IMR-90 (cell line): ENCODE measurements at regions not wholly inside any gene's neighbourhood (a gene's known extent, or its start where the extent isn't known, plus 50 kb on each side); places are given as distances from the start of the nearest gene placed in this dataset.

ENCODE experiments used
- ATAC-seq: fragments of 200-7000 bp; cut with Tn5 transposase; 2 replicates; pipeline ENCODE4 v1.9.1; 2020; ENCODE audit warnings: low read depth, mild to moderate bottlenecking, moderate library complexity
- BruUV-seq: library from RNA; stranded (reverse); fragments of 400-500 nt; replicated peaks from 2 replicates; lab custom pipeline; 2021; lab: Mats Ljungman, UMichigan
- CTCF ChIA-PET: fragments of 300-600 bp; formaldehyde crosslinking; extraction: SDS; loops from one replicate; lab custom pipeline; 2021; ENCODE audit warnings: antibody characterized with exemption; lab: Yijun Ruan, JAX
- POLR2A ChIA-PET: fragments of 300-600 bp; sonication (Branson Sonifier 250); formaldehyde crosslinking; loops from one replicate; lab custom pipeline; 2022; ENCODE audit warnings: antibody characterized with exemption; ENCODE audit not compliant: unreplicated experiment; lab: Charles Lee
- DNase-seq: peaks from one replicate; pipeline ENCODE4 v3.0.0; 2013
- H2AFZ ChIP-seq: replicated peaks from 2 replicates; pipeline ENCODE3; 2013; ENCODE audit warnings: low read length, mild to moderate bottlenecking; ENCODE audit not compliant: poor library complexity
- H2AK5ac ChIP-seq: 2 replicates; pipeline ENCODE4 v1.6.1; 2013; ENCODE audit warnings: low read depth, low read length, inconsistent platforms
- H2AK9ac ChIP-seq: replicated peaks from 2 replicates; pipeline ENCODE3; 2013; ENCODE audit warnings: mild to moderate bottlenecking, low read depth, low read length, moderate library complexity; ENCODE audit not compliant: poor library complexity
- H2BK120ac ChIP-seq: 2 replicates; pipeline ENCODE4 v1.6.1; 2013; ENCODE audit warnings: low read depth, low read length, inconsistent platforms
- H2BK15ac ChIP-seq: 3 replicates; pipeline ENCODE4 v1.6.1; 2013; ENCODE audit warnings: low read depth, low read length, inconsistent platforms
- H2BK20ac ChIP-seq: 2 replicates; pipeline ENCODE4 v1.6.1; 2013; ENCODE audit warnings: low read depth, mild to moderate bottlenecking, inconsistent platforms, low read length, moderate library complexity
- H2BK5ac ChIP-seq: 2 replicates; pipeline ENCODE4 v1.6.1; 2013; ENCODE audit warnings: mild to moderate bottlenecking, low read depth, low read length, inconsistent platforms; ENCODE audit not compliant: poor library complexity, severe bottlenecking
- H3K14ac ChIP-seq: replicated peaks from 2 replicates; pipeline ENCODE4 v1.6.1; 2013; ENCODE audit warnings: low read depth, low read length, inconsistent platforms
- H3K18ac ChIP-seq: 2 replicates; pipeline ENCODE4 v1.6.1; 2013; ENCODE audit warnings: low read depth, low read length, control low read depth
- H3K23ac ChIP-seq: 2 replicates; pipeline ENCODE4 v1.6.1; 2013; ENCODE audit warnings: low read depth, low read length, inconsistent platforms
- H3K27ac ChIP-seq: 2 replicates; pipeline ENCODE4 v1.5.1; 2013; ENCODE audit warnings: mild to moderate bottlenecking, control low read depth, low read length; ENCODE audit not compliant: insufficient read depth
- H3K27me3 ChIP-seq: 2 replicates; pipeline ENCODE4 v1.6.1; 2013; ENCODE audit warnings: low read length; ENCODE audit not compliant: control insufficient read depth, insufficient read depth
- H3K36me3 ChIP-seq: 2 replicates; pipeline ENCODE4 v1.6.1; 2013; ENCODE audit warnings: low read length, mixed read lengths; ENCODE audit not compliant: control insufficient read depth, insufficient read depth
- H3K4ac ChIP-seq: 2 replicates; pipeline ENCODE4 v1.6.1; 2013; ENCODE audit warnings: low read depth, low read length, inconsistent platforms
- H3K4me1 ChIP-seq: 2 replicates; pipeline ENCODE4 v1.6.1; 2013; ENCODE audit warnings: low read length, mixed read lengths; ENCODE audit not compliant: control insufficient read depth, insufficient read depth
- H3K4me2 ChIP-seq: 2 replicates; pipeline ENCODE4 v1.6.1; 2013; ENCODE audit warnings: low read depth, mild to moderate bottlenecking, control low read depth, low read length, moderate library complexity
- H3K4me3 ChIP-seq: 2 replicates; pipeline ENCODE4 v1.5.1; 2013; ENCODE audit warnings: low read depth, mild to moderate bottlenecking, control low read depth, low read length, moderate library complexity; ENCODE audit not compliant: insufficient read depth
- H3K56ac ChIP-seq: 2 replicates; pipeline ENCODE4 v1.6.1; 2013; ENCODE audit warnings: low read length, inconsistent platforms; ENCODE audit not compliant: insufficient read depth; ENCODE audit errors: extremely low read depth
- H3K79me1 ChIP-seq, 2 experiments: 2 replicates each; pipeline ENCODE4 v1.6.1; 2013; ENCODE audit warnings: low read length in 2 of 2, inconsistent platforms in 1 of 2, low read depth in 1 of 2
- H3K9ac ChIP-seq: 2 replicates; pipeline ENCODE4 v1.6.1; 2013; ENCODE audit warnings: low read depth, low read length, control low read depth
- H3K9me1 ChIP-seq: 2 replicates; pipeline ENCODE4 v1.6.1; 2013; ENCODE audit warnings: low read length, inconsistent platforms; ENCODE audit not compliant: insufficient read depth
- H3K9me3 ChIP-seq: 2 replicates; pipeline ENCODE4 v1.6.1; 2013; ENCODE audit warnings: low read length; ENCODE audit not compliant: control insufficient read depth, insufficient read depth
- H4K20me1 ChIP-seq: 2 replicates; pipeline ENCODE4 v1.6.1; 2013; ENCODE audit warnings: low read length, inconsistent platforms; ENCODE audit not compliant: insufficient read depth
- H4K5ac ChIP-seq: 2 replicates; pipeline ENCODE4 v1.6.1; 2013; ENCODE audit warnings: mild to moderate bottlenecking, low read depth, low read length, control low read depth
- H4K8ac ChIP-seq, 2 experiments: 2 replicates each; pipeline ENCODE4 v1.6.1; 2013; ENCODE audit warnings: low read depth in 2 of 2, low read length in 2 of 2, control low read depth in 1 of 2, inconsistent platforms in 1 of 2
- H4K91ac ChIP-seq: 2 replicates; pipeline ENCODE4 v1.6.1; 2013; ENCODE audit warnings: low read depth, low read length, inconsistent platforms; ENCODE audit not compliant: insufficient read depth
- CHD1 ChIP-seq: IDR thresholded peaks from 2 replicates; pipeline ENCODE4 v1.6.1; 2012; ENCODE audit warnings: low read depth, low read length, improper control_type of control experiment
- ELK1 ChIP-seq: fragments of 150-350 bp; IDR thresholded peaks from 2 replicates; pipeline ENCODE4 v1.6.1; 2016; ENCODE audit warnings: low read depth, mild to moderate bottlenecking, low read length, moderate library complexity, borderline replicate concordance
- MAFK ChIP-seq: IDR thresholded peaks from 2 replicates; pipeline ENCODE4 v1.6.1; 2012; ENCODE audit warnings: low read depth, low read length, improper control_type of control experiment
- MAZ ChIP-seq: IDR thresholded peaks from 2 replicates; pipeline ENCODE4 v1.6.1; 2012; ENCODE audit warnings: low read depth, mild to moderate bottlenecking, low read length, improper control_type of control experiment, moderate library complexity, borderline replicate concordance
- MXI1 ChIP-seq: IDR thresholded peaks from 2 replicates; pipeline ENCODE4 v1.6.1; 2012; ENCODE audit warnings: low read depth, mild to moderate bottlenecking, low read length, moderate library complexity, borderline replicate concordance
- POLR2A ChIP-seq: IDR thresholded peaks from 2 replicates; pipeline ENCODE4 v1.6.1; 2012; ENCODE audit warnings: mild to moderate bottlenecking, low read depth, low read length
- RAD21 ChIP-seq: IDR thresholded peaks from 2 replicates; pipeline ENCODE4 v1.6.1; 2012; ENCODE audit warnings: low read length, improper control_type of control experiment
- RCOR1 ChIP-seq: IDR thresholded peaks from 2 replicates; pipeline ENCODE4 v1.6.1; 2012; ENCODE audit warnings: mild to moderate bottlenecking, low read length, improper control_type of control experiment; ENCODE audit not compliant: insufficient replicate concordance
- RFX5 ChIP-seq: IDR thresholded peaks from 2 replicates; pipeline ENCODE4 v1.8.0; 2012; ENCODE audit warnings: low read depth, mild to moderate bottlenecking, low read length, moderate library complexity
- SMC3 ChIP-seq: fragments of 150-350 bp; IDR thresholded peaks from 2 replicates; pipeline ENCODE4 v1.6.1; 2016; ENCODE audit warnings: low read depth, mild to moderate bottlenecking, antibody characterized with exemption, low read length, moderate library complexity
- WGBS, 2 experiments: methylation state at CpG; one replicate each; pipeline versions ENCODE4 v1.1.5 to v1.1.7; 2013; ENCODE audit warnings: missing lambda C conversion rate in 2 of 2; ENCODE audit not compliant: insufficient read length in 1 of 2; ENCODE audit errors: extremely low coverage in 2 of 2; 5-methylcytosine and 5-hydroxymethylcytosine counted together
- dilution Hi-C: fragments of 300-500 bp; cut with HindIII; formaldehyde crosslinking; loops from one replicate; pipeline ENCODE4 v1.14.3; 2018; ENCODE audit warnings: low sequenced_read_pairs; ENCODE audit not compliant: unreplicated experiment
- in situ Hi-C: fragments of 300-500 bp; cut with MboI; formaldehyde crosslinking; loops from 3 replicates; pipeline ENCODE4 v1.14.3; 2019; ENCODE audit warnings: low sequenced_read_pairs, inconsistent platforms, mixed read lengths
- intact Hi-C: fragments of 100-400 bp; cut with micrococcal nuclease; formaldehyde crosslinking; loops from 2 replicates; pipeline ENCODE4 v1.10.0; 2022
- TF ChIP-seq, protein P1 (sequence below): fragments of 150-350 bp; IDR thresholded peaks from 2 replicates; pipeline ENCODE4 v1.6.1; 2017; ENCODE audit warnings: mild to moderate bottlenecking, antibody characterized with exemption, low read length, low read depth
- TF ChIP-seq, protein P2 (sequence below): conservative IDR thresholded peaks from 2 replicates; pipeline ENCODE4 v1.5.1; 2012; ENCODE audit warnings: mild to moderate bottlenecking, low read depth, low read length, improper control_type of control experiment

DNA sequence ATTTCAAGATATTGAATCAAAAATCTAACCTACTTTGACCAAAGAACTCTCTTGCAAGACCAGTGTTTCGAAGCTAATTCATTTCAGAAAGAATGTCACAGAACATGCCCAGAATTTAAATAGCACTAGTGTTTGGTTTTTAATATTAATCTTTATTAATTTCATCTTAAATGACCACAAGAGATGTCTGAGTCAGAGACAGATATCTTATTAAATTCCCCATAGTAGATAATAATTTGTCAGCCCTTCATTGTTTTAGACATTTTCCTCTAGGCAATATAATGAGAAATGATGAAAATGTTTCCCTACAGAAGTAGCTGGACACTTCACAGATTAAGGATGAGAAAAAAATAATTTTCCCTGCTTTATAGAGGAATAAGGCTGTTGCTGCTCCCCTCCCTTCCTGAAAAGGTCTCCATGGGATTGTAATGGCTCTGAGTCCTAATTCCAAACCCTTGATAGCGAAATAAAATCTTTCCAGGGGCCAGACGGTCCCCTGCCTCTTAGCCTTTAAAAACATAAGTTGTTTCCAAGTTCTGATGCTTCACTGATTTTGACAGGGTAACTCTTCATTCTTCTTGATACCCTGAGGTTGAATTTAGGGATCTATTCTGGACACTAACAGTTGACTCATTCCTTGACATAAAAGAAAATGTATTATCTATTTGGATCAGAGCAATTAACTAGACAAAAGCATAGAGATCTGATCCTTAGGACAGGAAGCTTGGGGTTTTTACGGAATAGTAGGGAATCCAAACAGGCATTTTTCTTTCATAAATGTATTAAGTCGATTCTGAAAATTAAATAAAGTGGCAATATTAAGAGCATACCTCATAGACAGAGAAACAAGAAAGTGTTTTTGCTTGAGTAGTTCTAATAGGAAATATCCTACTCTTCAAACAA lies 820.8 kb downstream of the BRINP3 start:
- no peaks in the 10 kb centered on the region for H3K36me3 ChIP-seq
- BruUV-seq = no TSS peak
- H3K4me2 ChIP-seq = no peak overlapping the region
- no peaks in the 10 kb centered on the region for H3K9me1 ChIP-seq
- no peaks in the 10 kb centered on the region for H3K79me1 ChIP-seq
- no peak overlapping the region for H2BK20ac ChIP-seq
- ChIA-PET CTCF (no interaction called here), POLR2A (no interaction called here)
- no peak overlapping the region for H3K9ac ChIP-seq
- no peak overlapping the region for H3K4me3 ChIP-seq
- no peak overlapping the region for H3K56ac ChIP-seq
- H3K27ac ChIP-seq = no peak overlapping the region
- no peak overlapping the region for H2AFZ ChIP-seq
- no peak overlapping the region for H2AK9ac ChIP-seq
- H3K23ac ChIP-seq = no peak overlapping the region
- WGBS, 2 experiments = no CpG with 5 or more reads among the region's 5 CpGs
- TF ChIP-seq, protein P1, sequence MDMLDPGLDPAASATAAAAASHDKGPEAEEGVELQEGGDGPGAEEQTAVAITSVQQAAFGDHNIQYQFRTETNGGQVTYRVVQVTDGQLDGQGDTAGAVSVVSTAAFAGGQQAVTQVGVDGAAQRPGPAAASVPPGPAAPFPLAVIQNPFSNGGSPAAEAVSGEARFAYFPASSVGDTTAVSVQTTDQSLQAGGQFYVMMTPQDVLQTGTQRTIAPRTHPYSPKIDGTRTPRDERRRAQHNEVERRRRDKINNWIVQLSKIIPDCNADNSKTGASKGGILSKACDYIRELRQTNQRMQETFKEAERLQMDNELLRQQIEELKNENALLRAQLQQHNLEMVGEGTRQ = no peak
- TF ChIP-seq POLR2A (no peak), RAD21 (no peak), ELK1 (no peak), MXI1 (no peak), RCOR1 (no peak), RFX5 (no peak), MAFK (no peak), CHD1 (no peak), SMC3 (no peak), MAZ (no peak)
- TF ChIP-seq, protein P2, sequence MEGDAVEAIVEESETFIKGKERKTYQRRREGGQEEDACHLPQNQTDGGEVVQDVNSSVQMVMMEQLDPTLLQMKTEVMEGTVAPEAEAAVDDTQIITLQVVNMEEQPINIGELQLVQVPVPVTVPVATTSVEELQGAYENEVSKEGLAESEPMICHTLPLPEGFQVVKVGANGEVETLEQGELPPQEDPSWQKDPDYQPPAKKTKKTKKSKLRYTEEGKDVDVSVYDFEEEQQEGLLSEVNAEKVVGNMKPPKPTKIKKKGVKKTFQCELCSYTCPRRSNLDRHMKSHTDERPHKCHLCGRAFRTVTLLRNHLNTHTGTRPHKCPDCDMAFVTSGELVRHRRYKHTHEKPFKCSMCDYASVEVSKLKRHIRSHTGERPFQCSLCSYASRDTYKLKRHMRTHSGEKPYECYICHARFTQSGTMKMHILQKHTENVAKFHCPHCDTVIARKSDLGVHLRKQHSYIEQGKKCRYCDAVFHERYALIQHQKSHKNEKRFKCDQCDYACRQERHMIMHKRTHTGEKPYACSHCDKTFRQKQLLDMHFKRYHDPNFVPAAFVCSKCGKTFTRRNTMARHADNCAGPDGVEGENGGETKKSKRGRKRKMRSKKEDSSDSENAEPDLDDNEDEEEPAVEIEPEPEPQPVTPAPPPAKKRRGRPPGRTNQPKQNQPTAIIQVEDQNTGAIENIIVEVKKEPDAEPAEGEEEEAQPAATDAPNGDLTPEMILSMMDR = no peak
- no peak overlapping the region for H2AK5ac ChIP-seq
- H3K14ac ChIP-seq = no peak overlapping the region
- H3K4ac ChIP-seq = no peak overlapping the region
- intact Hi-C loops = no loop called here
- H2BK15ac ChIP-seq = no peak overlapping the region
- no peak for ATAC-seq
- H3K27me3 ChIP-seq = no peaks in the 10 kb centered on the region
- H4K8ac ChIP-seq = no peak overlapping the region
- DNase-seq = no peak
- H2BK120ac ChIP-seq = no peak overlapping the region
- H3K4me1 ChIP-seq = no peaks in the 10 kb centered on the region
- dilution Hi-C loops = no loop called here
- no peaks in the 10 kb centered on the region for H4K20me1 ChIP-seq
- no peaks in the 10 kb centered on the region for H3K9me3 ChIP-seq
- no peak overlapping the region for H3K18ac ChIP-seq
- no peak overlapping the region for H4K91ac ChIP-seq
- H4K5ac ChIP-seq = no peak overlapping the region
- no peak overlapping the region for H2BK5ac ChIP-seq
- in situ Hi-C loops = no loop called here
